ENCODE measurements at regions not wholly inside any gene's neighbourhood (a gene's known extent, or its start where the extent isn't known, plus 50 kb on each side); places are given as distances from the start of the nearest gene placed in this dataset.

DNA sequence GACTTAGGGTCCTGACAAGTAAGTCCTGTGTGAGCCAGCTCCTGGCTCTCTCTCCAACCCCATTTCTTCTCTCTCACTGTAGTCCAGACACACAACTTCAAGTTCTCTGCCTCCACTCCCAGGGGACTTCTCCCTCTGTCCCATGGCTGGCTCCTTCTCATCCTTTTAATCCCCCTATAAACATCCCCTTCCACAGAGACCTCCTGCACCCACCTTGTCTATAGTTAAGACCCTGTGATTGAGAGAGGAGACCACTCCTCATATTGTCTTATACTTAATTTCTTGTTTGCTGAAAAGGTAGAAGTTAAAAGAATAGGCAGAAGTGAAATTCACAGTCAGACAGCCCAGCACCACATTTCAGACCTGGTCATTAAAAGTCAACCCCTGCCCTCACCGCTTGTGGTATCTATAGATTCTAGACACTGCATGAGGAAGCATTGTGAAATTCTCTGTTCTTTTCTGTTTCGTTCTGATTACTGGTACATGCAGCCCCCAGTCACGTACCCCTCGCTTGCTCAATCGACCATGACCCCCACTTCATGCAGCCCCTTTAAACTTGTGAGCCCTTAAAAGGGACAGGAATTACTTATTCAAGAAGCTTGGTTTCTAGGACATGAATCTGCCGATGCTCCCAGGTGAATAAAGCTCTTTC is 125.6 kb upstream of the FRMD4A start:
- TF ChIP-seq, protein P1, sequence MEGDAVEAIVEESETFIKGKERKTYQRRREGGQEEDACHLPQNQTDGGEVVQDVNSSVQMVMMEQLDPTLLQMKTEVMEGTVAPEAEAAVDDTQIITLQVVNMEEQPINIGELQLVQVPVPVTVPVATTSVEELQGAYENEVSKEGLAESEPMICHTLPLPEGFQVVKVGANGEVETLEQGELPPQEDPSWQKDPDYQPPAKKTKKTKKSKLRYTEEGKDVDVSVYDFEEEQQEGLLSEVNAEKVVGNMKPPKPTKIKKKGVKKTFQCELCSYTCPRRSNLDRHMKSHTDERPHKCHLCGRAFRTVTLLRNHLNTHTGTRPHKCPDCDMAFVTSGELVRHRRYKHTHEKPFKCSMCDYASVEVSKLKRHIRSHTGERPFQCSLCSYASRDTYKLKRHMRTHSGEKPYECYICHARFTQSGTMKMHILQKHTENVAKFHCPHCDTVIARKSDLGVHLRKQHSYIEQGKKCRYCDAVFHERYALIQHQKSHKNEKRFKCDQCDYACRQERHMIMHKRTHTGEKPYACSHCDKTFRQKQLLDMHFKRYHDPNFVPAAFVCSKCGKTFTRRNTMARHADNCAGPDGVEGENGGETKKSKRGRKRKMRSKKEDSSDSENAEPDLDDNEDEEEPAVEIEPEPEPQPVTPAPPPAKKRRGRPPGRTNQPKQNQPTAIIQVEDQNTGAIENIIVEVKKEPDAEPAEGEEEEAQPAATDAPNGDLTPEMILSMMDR (IDR thresholded peaks at IDR 0.05): no peak
- no peak for TF ChIP-seq EZH2 (IDR thresholded peaks at IDR 0.05; ENCODE audit: borderline replicate concordance, insufficient read depth, low read depth, low read length, poor library complexity, severe bottlenecking)

All from B cell (primary cell).